ENCODE measurements at regions not wholly inside any gene's neighbourhood (a gene's known extent, or its start where the extent isn't known, plus 50 kb on each side); places are given as distances from the start of the nearest gene placed in this dataset.

DNA sequence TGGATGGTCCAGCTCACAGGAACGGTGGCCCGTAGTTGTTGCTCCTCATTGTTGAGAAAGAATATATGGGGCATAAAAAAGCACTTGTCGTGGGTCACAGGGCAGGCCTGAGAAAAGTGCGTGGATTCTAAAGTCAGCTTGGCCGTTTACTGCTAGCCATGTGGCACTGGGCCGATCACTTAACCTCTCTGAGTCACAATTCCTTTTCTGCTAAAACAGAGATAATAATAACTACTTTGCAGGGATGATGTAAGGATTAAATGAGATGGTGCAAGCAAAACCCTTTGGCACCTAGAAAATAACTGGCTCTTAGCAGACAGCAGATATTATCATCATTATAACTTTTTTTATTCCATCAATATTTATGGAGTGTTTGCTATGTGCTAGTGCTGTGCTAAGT lies 579.7 kb downstream of the CCDC171 start:
- no peak for TF ChIP-seq CTCF (IDR thresholded peaks at IDR 0.05)
- TF ChIP-seq POLR2A (IDR thresholded peaks at IDR 0.05) = no peak

Data from right lobe of liver (tissue), 4 donors.